CD4-positive, alpha-beta T cell (primary cell): ENCODE measurements at regions not wholly inside any gene's neighbourhood (a gene's known extent, or its start where the extent isn't known, plus 50 kb on each side); places are given as distances from the start of the nearest gene placed in this dataset.

Experiments used
- ATAC-seq: fragments of 200-7000 bp; cut with Tn5 transposase; one replicate; pipeline ENCODE4 v1.10.0; 2022; ENCODE audit warnings: mild to moderate bottlenecking; ENCODE audit not compliant: poor library complexity
- CTCF ChIA-PET: fragments of 350-600 bp; sonication (Branson Sonifier 250); formaldehyde crosslinking; loops from one replicate; lab custom pipeline; 2021; ENCODE audit warnings: antibody characterized with exemption, inconsistent platforms; lab: Charles Lee
- POLR2A ChIA-PET: fragments of 350-600 bp; sonication (Branson Sonifier 250); formaldehyde crosslinking; loops from one replicate; lab custom pipeline; 2021; ENCODE audit warnings: antibody characterized with exemption, inconsistent platforms; lab: Charles Lee
- DNase-seq, 14 experiments: peaks; one replicate each; pipeline ENCODE4 v3.0.0-alpha.2; 2013 to 2020; ENCODE audit warnings: mixed read lengths in 2 of 14
- H3K27ac ChIP-seq, 2 donors: one replicate each; pipeline versions ENCODE4 v1.5.1 to v1.7.0; 2013; ENCODE audit warnings: low read length in 2 of 2, low read depth in 1 of 2, mild to moderate bottlenecking in 1 of 2
- H3K27me3 ChIP-seq, 2 experiments: 1 replicate in 1 of 2; 2 replicates in 1 of 2; pipeline versions ENCODE4 v1.6.1 to v1.7.0; 2013; ENCODE audit warnings: low read length in 2 of 2, control low read depth in 1 of 2, mild to moderate bottlenecking in 1 of 2, moderate library complexity in 1 of 2; ENCODE audit not compliant: insufficient read depth in 2 of 2, control insufficient read depth in 1 of 2
- H3K36me3 ChIP-seq: one replicate; pipeline ENCODE4 v1.6.1; 2013; ENCODE audit warnings: low read length, control low read depth; ENCODE audit not compliant: insufficient read depth
- H3K4me1 ChIP-seq: one replicate; pipeline ENCODE4 v1.6.1; 2013; ENCODE audit warnings: low read length, control low read depth; ENCODE audit not compliant: insufficient read depth
- H3K4me3 ChIP-seq: one replicate; pipeline ENCODE4 v1.5.1; 2013; ENCODE audit warnings: mild to moderate bottlenecking, low read length, moderate library complexity
- H3K9me3 ChIP-seq, 2 experiments: 1 replicate in 1 of 2; 2 replicates in 1 of 2; pipeline versions ENCODE4 v1.6.1 to v1.7.0; 2013; ENCODE audit warnings: low read length in 2 of 2, mild to moderate bottlenecking in 2 of 2, control low read depth in 1 of 2, moderate library complexity in 1 of 2; ENCODE audit not compliant: control insufficient read depth in 1 of 2, insufficient read depth in 1 of 2
- H3K27ac Mint-ChIP-seq: one replicate; pipeline ENCODE4 v1.8.0; 2020; ENCODE audit warnings: mixed read lengths
- H3K27me3 Mint-ChIP-seq: one replicate; pipeline ENCODE4 v1.8.0; 2021; ENCODE audit warnings: mixed read lengths
- H3K36me3 Mint-ChIP-seq: one replicate; pipeline ENCODE4 v1.8.0; 2021; ENCODE audit warnings: low read depth, mixed read lengths
- H3K4me1 Mint-ChIP-seq: one replicate; pipeline ENCODE4 v1.8.0; 2021; ENCODE audit warnings: low read depth, mixed read lengths
- H3K4me3 Mint-ChIP-seq: one replicate; pipeline ENCODE4 v1.8.0; 2020; ENCODE audit warnings: mild to moderate bottlenecking, mixed read lengths
- H3K9me3 Mint-ChIP-seq: one replicate; pipeline ENCODE4 v1.8.0; 2020; ENCODE audit warnings: mixed read lengths
- intact Hi-C, 2 experiments: fragments of 100-400 bp; cut with DNase I in 1 of 2; cut with micrococcal nuclease in 1 of 2; formaldehyde crosslinking; loops; one replicate each; pipeline versions ENCODE4 v1.15.1 to v1.9.0; 2023 to 2025; cut with DNase I, micrococcal nuclease
- TF ChIP-seq, protein P1 (sequence below): fragments of 200-600 bp; IDR thresholded peaks from one replicate; pipeline ENCODE4 v1.8.0; 2022; ENCODE audit warnings: antibody characterized with exemption, mild to moderate bottlenecking

DNA sequence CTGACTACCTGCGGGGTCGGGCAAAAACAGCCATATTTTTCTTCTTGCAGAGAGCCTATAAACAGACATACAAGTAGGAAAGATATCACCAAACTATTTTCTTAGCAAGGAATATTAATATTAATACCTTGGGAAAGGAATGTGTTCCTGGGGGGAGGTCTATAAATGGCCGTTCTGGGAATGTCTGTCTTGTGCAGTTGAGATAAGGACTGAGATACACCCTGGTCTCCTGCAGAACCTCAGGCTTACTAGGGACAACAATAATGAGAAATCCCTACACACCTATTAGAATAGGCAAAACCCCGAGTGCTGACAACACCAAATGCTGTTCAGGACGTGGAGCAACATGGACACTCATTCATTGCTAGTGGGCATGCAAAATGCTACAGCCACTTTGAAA lies 297.2 kb downstream of the DRD1 start:
- H3K9me3 Mint-ChIP-seq: peaks cover 20% of the 10 kb centered on the region
- H3K4me3 ChIP-seq: no peak overlapping the region
- H3K27ac ChIP-seq: no peak overlapping the region
- CTCF ChIA-PET: no interaction called here
- intact Hi-C loops: no loop called here
- H3K27me3 Mint-ChIP-seq: no peaks in the 10 kb centered on the region
- POLR2A ChIA-PET: no interaction called here
- no peak for DNase-seq
- no peaks in the 10 kb centered on the region for H3K4me1 ChIP-seq
- no peaks in the 10 kb centered on the region for H3K27me3 ChIP-seq
- TF ChIP-seq, protein P1, sequence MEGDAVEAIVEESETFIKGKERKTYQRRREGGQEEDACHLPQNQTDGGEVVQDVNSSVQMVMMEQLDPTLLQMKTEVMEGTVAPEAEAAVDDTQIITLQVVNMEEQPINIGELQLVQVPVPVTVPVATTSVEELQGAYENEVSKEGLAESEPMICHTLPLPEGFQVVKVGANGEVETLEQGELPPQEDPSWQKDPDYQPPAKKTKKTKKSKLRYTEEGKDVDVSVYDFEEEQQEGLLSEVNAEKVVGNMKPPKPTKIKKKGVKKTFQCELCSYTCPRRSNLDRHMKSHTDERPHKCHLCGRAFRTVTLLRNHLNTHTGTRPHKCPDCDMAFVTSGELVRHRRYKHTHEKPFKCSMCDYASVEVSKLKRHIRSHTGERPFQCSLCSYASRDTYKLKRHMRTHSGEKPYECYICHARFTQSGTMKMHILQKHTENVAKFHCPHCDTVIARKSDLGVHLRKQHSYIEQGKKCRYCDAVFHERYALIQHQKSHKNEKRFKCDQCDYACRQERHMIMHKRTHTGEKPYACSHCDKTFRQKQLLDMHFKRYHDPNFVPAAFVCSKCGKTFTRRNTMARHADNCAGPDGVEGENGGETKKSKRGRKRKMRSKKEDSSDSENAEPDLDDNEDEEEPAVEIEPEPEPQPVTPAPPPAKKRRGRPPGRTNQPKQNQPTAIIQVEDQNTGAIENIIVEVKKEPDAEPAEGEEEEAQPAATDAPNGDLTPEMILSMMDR: no peak
- ATAC-seq: no peak
- H3K4me3 Mint-ChIP-seq: no peak overlapping the region
- H3K4me1 Mint-ChIP-seq: no peaks in the 10 kb centered on the region
- H3K9me3 ChIP-seq: peaks cover 11 to 14% of the 10 kb centered on the region in 2 experiments
- no peak overlapping the region for H3K27ac Mint-ChIP-seq
- H3K36me3 ChIP-seq: no peaks in the 10 kb centered on the region
- H3K36me3 Mint-ChIP-seq: no peaks in the 10 kb centered on the region

DNA sequence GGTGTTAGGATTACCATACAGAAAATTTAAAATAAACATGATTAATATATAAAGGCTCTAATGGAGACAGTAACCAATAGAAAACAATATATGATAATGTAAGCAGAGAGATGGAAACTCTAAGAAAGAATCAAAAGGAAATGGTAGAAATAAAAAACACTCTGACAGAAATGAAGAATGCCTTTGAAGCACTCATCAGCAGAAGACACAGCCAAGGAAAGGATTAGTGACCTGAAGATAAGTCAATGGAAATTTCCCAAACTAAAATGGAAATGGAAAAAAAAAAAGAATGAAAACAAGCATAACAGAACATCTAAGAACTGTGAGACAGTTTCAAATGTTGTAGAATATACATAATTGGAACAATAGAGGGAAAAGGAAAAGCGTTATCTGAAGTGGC lies 302.6 kb downstream of the DRD1 start:
- H3K4me3 Mint-ChIP-seq: no peak overlapping the region
- H3K27me3 ChIP-seq: no peaks in the 10 kb centered on the region
- no peak overlapping the region for H3K27ac ChIP-seq
- POLR2A ChIA-PET: no interaction called here
- no peaks in the 10 kb centered on the region for H3K4me1 Mint-ChIP-seq
- H3K4me3 ChIP-seq: no peak overlapping the region
- peaks cover 21% of the 10 kb centered on the region for H3K9me3 Mint-ChIP-seq
- intact Hi-C loops: no loop called here
- DNase-seq (no peak), ATAC-seq (no peak)
- no peaks in the 10 kb centered on the region for H3K36me3 Mint-ChIP-seq
- TF ChIP-seq, protein P1: no peak
- no peaks in the 10 kb centered on the region for H3K4me1 ChIP-seq
- H3K9me3 ChIP-seq: peaks cover 4 to 9% of the 10 kb centered on the region in 2 experiments
- H3K36me3 ChIP-seq: no peaks in the 10 kb centered on the region
- H3K27ac Mint-ChIP-seq: no peak overlapping the region
- CTCF ChIA-PET: no interaction called here
- no peaks in the 10 kb centered on the region for H3K27me3 Mint-ChIP-seq

DNA sequence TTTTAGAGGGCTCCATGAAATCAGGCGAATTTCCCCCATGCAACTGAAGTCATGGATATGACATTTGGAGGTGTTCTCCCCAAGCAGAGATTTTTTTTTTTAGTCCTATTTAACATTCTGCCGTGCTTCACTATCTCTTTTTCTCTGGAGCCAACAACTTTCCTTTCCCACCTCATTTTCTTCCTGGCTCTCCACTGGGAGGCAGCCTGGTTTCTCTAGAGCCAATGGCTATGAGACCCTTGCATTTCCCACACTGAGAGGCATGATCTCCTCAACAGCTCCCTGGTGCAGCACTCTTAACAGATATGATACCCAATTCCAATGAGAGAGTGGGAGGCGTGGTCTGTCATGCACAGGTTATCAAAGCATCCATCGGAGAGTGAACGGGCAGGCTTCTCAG lies 310.8 kb downstream of the DRD1 start:
- CTCF ChIA-PET: no interaction called here
- Mint-ChIP-seq H3K27ac (no peak overlapping the region), H3K4me1 (no peaks in the 10 kb centered on the region), H3K36me3 (no peaks in the 10 kb centered on the region), H3K4me3 (no peak overlapping the region), H3K9me3 (peaks cover 2% of the 10 kb centered on the region), H3K27me3 (no peaks in the 10 kb centered on the region)
- no peak overlapping the region for H3K27ac ChIP-seq
- DNase-seq (no peak), ATAC-seq (no peak)
- intact Hi-C loops: no loop called here
- H3K27me3 ChIP-seq: no peaks in the 10 kb centered on the region
- TF ChIP-seq, protein P1: no peak
- H3K4me3 ChIP-seq: no peak overlapping the region
- H3K36me3 ChIP-seq: no peaks in the 10 kb centered on the region
- H3K4me1 ChIP-seq: no peaks in the 10 kb centered on the region
- H3K9me3 ChIP-seq: peaks cover 0 to 4% of the 10 kb centered on the region in 2 experiments
- POLR2A ChIA-PET: no interaction called here
